PC-9 (cell line): ENCODE measurements at regions not wholly inside any gene's neighbourhood (a gene's known extent, or its start where the extent isn't known, plus 50 kb on each side); places are given as distances from the start of the nearest gene placed in this dataset.
"Not testable (repeated sequence)": the region's sequence is repeated elsewhere in the genome, so short reads cannot be mapped to it uniquely, and the experiment has no call there.

Experiments used
- CTCF ChIP-seq: fragments of 200-600 bp; sonication (generic); conservative IDR thresholded peaks from 2 replicates; pipeline ENCODE4 v1.6.1; 2017; ENCODE audit warnings: mixed run types, antibody characterized with exemption, mild to moderate bottlenecking, moderate library complexity
- EZH2 ChIP-seq: fragments of 200-600 bp; sonication (generic); IDR thresholded peaks from 2 replicates; pipeline ENCODE4 v1.8.0; 2017; ENCODE audit warnings: antibody characterized with exemption, low read depth

- not testable (repeated sequence) for TF ChIP-seq CTCF, EZH2
Observed at GRCh38 chr1:148277865-148278279, 125.8 kb upstream of the NBPF11 start.
